OCI-LY1 (cell line): ENCODE measurements at regions not wholly inside any gene's neighbourhood (a gene's known extent, or its start where the extent isn't known, plus 50 kb on each side); places are given as distances from the start of the nearest gene placed in this dataset.

ENCODE experiments used
- EZH2 ChIP-seq: fragments of 200-600 bp; sonication (generic), shearing (Covaris generic); IDR thresholded peaks from 2 replicates; pipeline ENCODE4 v1.8.0; 2017; ENCODE audit warnings: borderline replicate concordance, mixed run types, mild to moderate bottlenecking, antibody characterized with exemption, low read length, moderate library complexity, mixed read lengths
- TF ChIP-seq, protein P1 (sequence below): fragments of 200-600 bp; sonication (generic), shearing (Covaris generic); IDR thresholded peaks from 2 replicates; pipeline ENCODE4 v1.5.1; 2017; ENCODE audit warnings: mild to moderate bottlenecking, antibody characterized with exemption, low read length, moderate library complexity, mixed read lengths

DNA sequence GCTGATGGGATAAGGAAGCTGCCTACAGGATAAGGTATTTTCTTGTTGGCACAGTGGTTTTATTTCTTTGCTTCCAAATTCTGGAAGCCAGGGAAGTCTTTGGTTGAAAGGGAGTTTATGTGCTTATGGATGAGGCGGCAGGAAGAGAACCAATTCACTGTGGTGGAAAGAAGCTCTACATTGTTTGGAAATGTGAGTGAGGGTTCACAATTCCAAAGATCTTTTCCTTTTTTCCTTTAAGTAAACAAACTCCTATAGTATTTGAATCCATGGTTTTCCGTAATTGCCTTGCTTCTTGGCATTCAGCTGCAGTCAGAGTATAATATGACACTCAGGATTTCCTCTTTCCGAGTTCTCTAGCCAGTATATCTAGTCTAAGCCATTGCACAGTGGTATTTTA is 86.2 kb downstream of the TEX29 start:
- TF ChIP-seq EZH2, result no peak
- TF ChIP-seq, protein P1, sequence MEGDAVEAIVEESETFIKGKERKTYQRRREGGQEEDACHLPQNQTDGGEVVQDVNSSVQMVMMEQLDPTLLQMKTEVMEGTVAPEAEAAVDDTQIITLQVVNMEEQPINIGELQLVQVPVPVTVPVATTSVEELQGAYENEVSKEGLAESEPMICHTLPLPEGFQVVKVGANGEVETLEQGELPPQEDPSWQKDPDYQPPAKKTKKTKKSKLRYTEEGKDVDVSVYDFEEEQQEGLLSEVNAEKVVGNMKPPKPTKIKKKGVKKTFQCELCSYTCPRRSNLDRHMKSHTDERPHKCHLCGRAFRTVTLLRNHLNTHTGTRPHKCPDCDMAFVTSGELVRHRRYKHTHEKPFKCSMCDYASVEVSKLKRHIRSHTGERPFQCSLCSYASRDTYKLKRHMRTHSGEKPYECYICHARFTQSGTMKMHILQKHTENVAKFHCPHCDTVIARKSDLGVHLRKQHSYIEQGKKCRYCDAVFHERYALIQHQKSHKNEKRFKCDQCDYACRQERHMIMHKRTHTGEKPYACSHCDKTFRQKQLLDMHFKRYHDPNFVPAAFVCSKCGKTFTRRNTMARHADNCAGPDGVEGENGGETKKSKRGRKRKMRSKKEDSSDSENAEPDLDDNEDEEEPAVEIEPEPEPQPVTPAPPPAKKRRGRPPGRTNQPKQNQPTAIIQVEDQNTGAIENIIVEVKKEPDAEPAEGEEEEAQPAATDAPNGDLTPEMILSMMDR, result no peak
